HepG2 (cell line): ENCODE measurements at regions not wholly inside any gene's neighbourhood (a gene's known extent, or its start where the extent isn't known, plus 50 kb on each side); places are given as distances from the start of the nearest gene placed in this dataset.

Experiments used
- ATAC-seq: fragments of 200-7000 bp; cut with Tn5 transposase; 3 replicates; pipeline ENCODE4 v1.9.1; 2020; ENCODE audit warnings: mild to moderate bottlenecking, moderate library complexity
- BruUV-seq: library from RNA; stranded (reverse); fragments of 400-500 nt; replicated peaks from 2 replicates; lab custom pipeline; 2021; lab: Mats Ljungman, UMichigan
- CTCF ChIA-PET: fragments of 300-600 bp; formaldehyde crosslinking; extraction: SDS; loops from one replicate; lab custom pipeline; 2021; ENCODE audit warnings: low total read pairs, inconsistent platforms, low intra/inter-chr PET ratio; lab: Yijun Ruan, JAX
- POLR2A ChIA-PET: fragments of 350-600 bp; sonication (Branson Sonifier 250); formaldehyde crosslinking; loops from one replicate; lab custom pipeline; 2020; ENCODE audit warnings: antibody characterized with exemption, inconsistent platforms; lab: Yijun Ruan, JAX
- DNase-seq: peaks from one replicate; pipeline ENCODE4 v3.0.0-alpha.2; 2015; ENCODE audit warnings: low spot score
- FAIRE-seq: peaks from 3 replicates; lab custom pipeline; 2011; peaks lifted over from hg19 to GRCh38; lab: Jason Lieb, UNC
- H2AFZ ChIP-seq: one replicate; pipeline ENCODE4 v1.6.1; 2011; ENCODE audit warnings: low read length, inconsistent platforms
- H3K27ac ChIP-seq: fragments of 300-600 bp; 3 replicates; pipeline ENCODE4 v1.8.0; 2011; ENCODE audit warnings: mixed run types, mild to moderate bottlenecking, mixed read lengths, low read length, inconsistent platforms; ENCODE audit not compliant: insufficient read depth; ENCODE audit errors: extremely low read length
- H3K27me3 ChIP-seq, 2 experiments: fragments of 200-600 bp in 1 of 2; 2 replicates in 1 of 2; 3 replicates in 1 of 2; pipeline versions ENCODE4 v1.6.0 to v1.8.0; 2011; ENCODE audit warnings: low read length in 2 of 2, mild to moderate bottlenecking in 2 of 2, moderate library complexity in 2 of 2, inconsistent platforms in 1 of 2; ENCODE audit not compliant: insufficient read depth in 2 of 2, control insufficient read depth in 1 of 2
- H3K36me3 ChIP-seq, 2 experiments: fragments of 200-600 bp in 1 of 2; replicated peaks in 1 of 2; 2 replicates in 1 of 2; 3 replicates in 1 of 2; pipeline versions ENCODE4 v1.5.1 to v1.8.0; 2011; ENCODE audit warnings: low read length in 2 of 2, inconsistent platforms in 1 of 2; ENCODE audit not compliant: insufficient read depth in 2 of 2, control insufficient read depth in 1 of 2
- H3K4me1 ChIP-seq: 2 replicates; pipeline ENCODE4 v1.5.1; 2012; ENCODE audit warnings: low read length, inconsistent platforms; ENCODE audit not compliant: insufficient read depth
- H3K4me2 ChIP-seq: 2 replicates; pipeline ENCODE4 v1.6.0; 2011; ENCODE audit warnings: low read depth, low read length, inconsistent platforms
- H3K4me3 ChIP-seq, 3 experiments: fragments of 200-600 bp in 1 of 3; sonication (generic), shearing (Covaris generic) in 1 of 3; replicated peaks in 1 of 3; 2 replicates each; pipeline ENCODE4 v1.5.1; 2011 to 2016; ENCODE audit warnings: low read length in 3 of 3, inconsistent platforms in 2 of 3, low read depth in 2 of 3, mild to moderate bottlenecking in 2 of 3, control low read depth in 1 of 3, mixed read lengths in 1 of 3; ENCODE audit not compliant: insufficient read depth in 1 of 3
- H3K79me2 ChIP-seq: one replicate; pipeline ENCODE4 v1.6.1; 2011; ENCODE audit warnings: low read length, inconsistent platforms; ENCODE audit not compliant: insufficient read depth
- H3K9ac ChIP-seq: 2 replicates; pipeline ENCODE4 v1.6.0; 2011; ENCODE audit warnings: mild to moderate bottlenecking, low read depth, low read length, inconsistent platforms; ENCODE audit not compliant: insufficient read depth
- H3K9me3 ChIP-seq: 2 replicates; pipeline ENCODE4 v1.5.1; 2012; ENCODE audit warnings: mild to moderate bottlenecking, low read length
- H4K20me1 ChIP-seq: 2 replicates; pipeline ENCODE4 v1.6.0; 2011; ENCODE audit warnings: inconsistent platforms, mild to moderate bottlenecking, low read length, moderate library complexity; ENCODE audit not compliant: insufficient read depth
- ATF3 ChIP-seq: sonication (generic); formaldehyde crosslinking; IDR thresholded peaks from 2 replicates; pipeline ENCODE4 v1.4.0; 2020; ENCODE audit warnings: missing genetic modification reagents
- FOXA1 ChIP-seq, 2 experiments: fragments of 450-650 bp in 1 of 2; sonication (generic) in 1 of 2; formaldehyde crosslinking in 1 of 2; IDR thresholded peaks; 2 replicates each; pipeline versions ENCODE4 v1.4.0 to v1.6.1; 2016 to 2020; ENCODE audit warnings: missing genetic modification reagents in 1 of 2
- FOXP1 ChIP-seq, 2 experiments: fragments of 450-650 bp in 1 of 2; IDR thresholded peaks; 2 replicates each; pipeline ENCODE4 v1.6.1; 2017 to 2018; ENCODE audit warnings: antibody characterized with exemption in 1 of 2
- HIVEP1 ChIP-seq: sonication (generic); formaldehyde crosslinking; IDR thresholded peaks from 2 replicates; pipeline ENCODE4 v1.4.0; 2020; ENCODE audit warnings: mild to moderate bottlenecking, missing genetic modification reagents
- ISL2 ChIP-seq: sonication (generic); formaldehyde crosslinking; IDR thresholded peaks from 2 replicates; pipeline ENCODE4 v1.5.0; 2020; ENCODE audit warnings: missing genetic modification reagents
- KDM6A ChIP-seq: IDR thresholded peaks from 2 replicates; pipeline ENCODE4 v1.6.1; 2016; ENCODE audit warnings: low read depth
- MED13 ChIP-seq: sonication (generic); formaldehyde crosslinking; IDR thresholded peaks from 2 replicates; pipeline ENCODE4 v1.5.0; 2020; ENCODE audit warnings: missing genetic modification reagents
- PPARG ChIP-seq: conservative IDR thresholded peaks from 2 replicates; pipeline ENCODE4 v1.6.1; 2016; ENCODE audit warnings: missing biosample characterization, missing genetic modification reagents
- PRMT3 ChIP-seq: sonication (generic); formaldehyde crosslinking; IDR thresholded peaks from 2 replicates; pipeline ENCODE4 v1.8.1; 2022; ENCODE audit warnings: low read depth, mild to moderate bottlenecking, moderate library complexity, missing genetic modification reagents, borderline replicate concordance
- ZKSCAN1 ChIP-seq: fragments of 150-350 bp; IDR thresholded peaks from 2 replicates; pipeline ENCODE4 v1.6.1; 2014; ENCODE audit warnings: low read length
- ZNF263 ChIP-seq: sonication (generic); formaldehyde crosslinking; IDR thresholded peaks from 2 replicates; pipeline ENCODE4 v1.4.0; 2020; ENCODE audit warnings: missing genetic modification reagents
- ZNF570 ChIP-seq: sonication (generic); formaldehyde crosslinking; IDR thresholded peaks from 2 replicates; pipeline ENCODE4 v1.4.0; 2020; ENCODE audit warnings: mild to moderate bottlenecking, missing genetic modification reagents, borderline replicate concordance
- ZNF776 ChIP-seq: sonication (generic); formaldehyde crosslinking; IDR thresholded peaks from 2 replicates; pipeline ENCODE4 v1.4.0; 2020; ENCODE audit warnings: mild to moderate bottlenecking, missing genetic modification reagents
- ZNF781 ChIP-seq: sonication (generic); formaldehyde crosslinking; IDR thresholded peaks from 2 replicates; pipeline ENCODE4 v1.5.1; 2020; ENCODE audit warnings: borderline replicate concordance, mild to moderate bottlenecking, missing genetic modification reagents; ENCODE audit errors: not compliant biosample characterization
- ZNF782 ChIP-seq: sonication (generic); formaldehyde crosslinking; IDR thresholded peaks from 2 replicates; pipeline ENCODE4 v1.4.0; 2020; ENCODE audit warnings: missing genetic modification reagents, mild to moderate bottlenecking, borderline replicate concordance
- WGBS: methylation state at CpG from one replicate; pipeline ENCODE4 v1.1.6; 2017; ENCODE audit warnings: low lambda C conversion rate; 5-methylcytosine and 5-hydroxymethylcytosine counted together
- in situ Hi-C: cut with HindIII; loops from 2 replicates; pipeline ENCODE4 v1.10.0; 2017; ENCODE audit warnings: low pct_unique_long_range_greater_than_20kb; ENCODE audit not compliant: extremely low pct_ligation_motif_present
- intact Hi-C: fragments of 100-400 bp; cut with micrococcal nuclease; formaldehyde crosslinking; loops from one replicate; pipeline ENCODE4 v1.10.0; 2022; ENCODE audit not compliant: unreplicated experiment

DNA sequence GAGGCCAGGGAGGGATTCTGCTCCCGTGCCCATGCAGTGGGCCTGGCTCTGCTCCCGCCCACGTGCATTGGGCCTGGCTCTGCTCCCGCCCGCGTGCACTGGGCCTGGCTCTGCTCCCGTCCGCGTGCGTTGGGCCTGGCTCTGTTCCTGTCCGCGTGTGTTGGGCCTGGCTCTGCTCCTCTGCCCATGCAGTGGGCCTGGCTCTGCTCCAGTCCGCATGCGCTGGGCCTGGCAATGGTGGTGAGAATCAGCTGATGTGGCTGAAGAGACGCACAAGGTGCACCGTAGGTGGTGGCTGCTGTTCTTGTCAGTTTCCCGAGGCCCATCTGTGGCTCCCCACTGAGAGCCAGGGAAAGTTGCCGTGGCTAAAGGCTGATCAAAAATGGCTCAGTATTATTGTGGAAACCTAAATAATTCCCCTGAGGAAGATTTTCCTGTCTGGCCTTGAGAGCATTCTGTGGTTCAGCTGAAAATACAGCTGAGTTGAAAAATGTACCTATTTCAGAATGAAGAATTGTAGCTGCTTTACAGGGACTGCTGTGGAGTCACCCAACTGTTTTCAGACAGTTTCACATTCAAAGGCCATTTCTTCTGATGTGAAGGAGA lies 572.4 kb downstream of the GLRX3 start (continued):
- no peak for TF ChIP-seq ZNF776 (CRISPR knock-in tag)

DNA sequence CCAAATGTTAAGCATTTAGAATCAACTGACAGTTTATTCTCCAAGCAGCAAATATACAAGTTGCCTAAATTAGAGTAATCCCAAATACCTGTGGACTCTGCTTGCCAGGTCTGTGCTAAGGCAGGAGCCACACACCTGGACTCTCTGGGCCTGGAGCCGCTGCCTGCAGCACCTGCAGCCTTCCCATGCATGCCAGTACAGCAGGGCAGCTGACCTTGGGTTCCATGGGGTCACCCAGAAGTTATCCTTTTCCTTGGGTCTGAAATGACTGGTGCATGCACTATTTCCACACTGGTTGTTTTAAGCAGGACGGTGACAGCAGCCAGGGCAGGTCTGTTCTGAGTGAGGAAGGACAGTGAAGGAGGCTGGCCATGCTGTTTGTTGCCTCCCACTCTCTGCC lies 573.2 kb downstream of the GLRX3 start:
- ATAC-seq (no peak), FAIRE-seq (no peak), DNase-seq (no peak)
- no TSS peak for BruUV-seq
- H3K9me3 ChIP-seq, result no peaks in the 10 kb centered on the region
- H3K9ac ChIP-seq, result no peak overlapping the region
- CTCF ChIA-PET, result no interaction called here
- no peaks in the 10 kb centered on the region for H4K20me1 ChIP-seq
- no peaks in the 10 kb centered on the region for H3K4me1 ChIP-seq
- intact Hi-C loops (no loop called here), in situ Hi-C loops (no loop called here)
- H3K27ac ChIP-seq, result no peak overlapping the region
- POLR2A ChIA-PET, result no interaction called here
- 0% methylated on average over 1 of the region's 2 CpGs for WGBS
- H3K36me3 ChIP-seq, result no peaks in the 10 kb centered on the region
- no peak overlapping the region for H3K4me2 ChIP-seq
- H3K79me2 ChIP-seq, result no peaks in the 10 kb centered on the region
- TF ChIP-seq ATF3 (CRISPR knock-in tag) (no peak), MED13 (CRISPR knock-in tag) (no peak), FOXA1 (IDR thresholded peaks at IDR 0.05) (no peak), FOXA1 (CRISPR knock-in tag; IDR thresholded peaks at IDR 0.05) (no peak), HIVEP1 (no peak), ISL2 (no peak), FOXP1 (IDR thresholded peaks at IDR 0.05) (no peak), FOXP1 (CRISPR knock-in tag; IDR thresholded peaks at IDR 0.05) (no peak), PRMT3 (CRISPR knock-in tag) (no peak), PPARG (CRISPR knock-in tag) (no peak), ZKSCAN1 (no peak), ZNF570 (CRISPR knock-in tag) (no peak), ZNF782 (CRISPR knock-in tag) (no peak), ZNF263 (CRISPR knock-in tag) (no peak), ZNF781 (CRISPR knock-in tag) (no peak), KDM6A (CRISPR knock-in tag) (no peak)
- no peak overlapping the region for H2AFZ ChIP-seq
- peaks cover 3 to 5% of the 10 kb centered on the region in 2 experiments; a peak in 2 of 5 replicates for H3K27me3 ChIP-seq
- H3K4me3 ChIP-seq, result no peak overlapping the region
